ENCODE measurements at regions not wholly inside any gene's neighbourhood (a gene's known extent, or its start where the extent isn't known, plus 50 kb on each side); places are given as distances from the start of the nearest gene placed in this dataset.

DNA sequence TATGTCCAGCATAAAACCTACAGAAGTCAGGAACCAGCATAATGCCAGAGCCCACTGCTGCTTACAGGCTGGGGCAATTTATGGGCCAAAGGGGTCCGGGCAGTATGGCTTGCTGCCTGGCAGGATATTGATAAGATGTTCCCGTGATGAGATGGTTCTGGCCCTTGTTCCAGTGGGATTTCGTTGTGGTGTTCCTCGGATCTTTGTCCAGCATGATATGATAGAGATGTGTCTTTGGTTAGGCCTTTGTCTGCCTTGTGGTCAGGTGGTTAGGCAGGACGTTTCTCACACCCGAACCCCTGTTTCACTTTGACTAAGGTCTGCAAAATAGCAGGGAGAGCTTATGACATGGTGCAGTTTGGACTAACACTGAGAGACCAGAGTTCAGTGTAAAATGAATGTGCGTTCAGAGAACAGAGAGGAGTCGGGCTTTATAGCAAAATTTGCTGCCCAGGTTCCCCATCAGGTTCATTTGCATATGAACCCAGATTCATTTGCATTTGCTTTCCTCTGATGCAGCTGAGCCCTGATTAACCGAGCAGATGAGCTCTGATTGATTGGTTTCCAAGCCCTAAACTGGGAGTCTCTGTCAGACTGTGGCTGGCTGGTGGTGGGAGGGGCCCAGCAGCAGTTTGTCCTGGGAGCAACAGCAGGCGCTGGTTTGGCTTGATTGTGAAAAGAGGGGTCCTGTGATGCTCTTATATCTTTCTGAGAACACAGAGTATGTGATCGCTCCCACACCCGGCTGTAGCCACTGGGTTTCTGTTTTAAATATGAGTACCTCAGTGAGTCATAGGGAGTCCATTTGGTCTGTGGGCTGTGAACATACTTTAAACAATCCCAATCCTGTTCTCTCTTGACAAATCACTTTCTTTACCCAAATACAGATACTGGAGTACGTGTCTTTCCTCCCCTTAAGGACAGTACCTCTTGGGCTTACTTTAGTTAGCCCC is 156.3 kb upstream of the PZP start (continued):
- TF ChIP-seq, protein P1, sequence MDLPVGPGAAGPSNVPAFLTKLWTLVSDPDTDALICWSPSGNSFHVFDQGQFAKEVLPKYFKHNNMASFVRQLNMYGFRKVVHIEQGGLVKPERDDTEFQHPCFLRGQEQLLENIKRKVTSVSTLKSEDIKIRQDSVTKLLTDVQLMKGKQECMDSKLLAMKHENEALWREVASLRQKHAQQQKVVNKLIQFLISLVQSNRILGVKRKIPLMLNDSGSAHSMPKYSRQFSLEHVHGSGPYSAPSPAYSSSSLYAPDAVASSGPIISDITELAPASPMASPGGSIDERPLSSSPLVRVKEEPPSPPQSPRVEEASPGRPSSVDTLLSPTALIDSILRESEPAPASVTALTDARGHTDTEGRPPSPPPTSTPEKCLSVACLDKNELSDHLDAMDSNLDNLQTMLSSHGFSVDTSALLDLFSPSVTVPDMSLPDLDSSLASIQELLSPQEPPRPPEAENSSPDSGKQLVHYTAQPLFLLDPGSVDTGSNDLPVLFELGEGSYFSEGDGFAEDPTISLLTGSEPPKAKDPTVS (IDR thresholded peaks at IDR 0.05; ENCODE audit: low read depth, low read length), result no peak
- TF ChIP-seq, protein P2, sequence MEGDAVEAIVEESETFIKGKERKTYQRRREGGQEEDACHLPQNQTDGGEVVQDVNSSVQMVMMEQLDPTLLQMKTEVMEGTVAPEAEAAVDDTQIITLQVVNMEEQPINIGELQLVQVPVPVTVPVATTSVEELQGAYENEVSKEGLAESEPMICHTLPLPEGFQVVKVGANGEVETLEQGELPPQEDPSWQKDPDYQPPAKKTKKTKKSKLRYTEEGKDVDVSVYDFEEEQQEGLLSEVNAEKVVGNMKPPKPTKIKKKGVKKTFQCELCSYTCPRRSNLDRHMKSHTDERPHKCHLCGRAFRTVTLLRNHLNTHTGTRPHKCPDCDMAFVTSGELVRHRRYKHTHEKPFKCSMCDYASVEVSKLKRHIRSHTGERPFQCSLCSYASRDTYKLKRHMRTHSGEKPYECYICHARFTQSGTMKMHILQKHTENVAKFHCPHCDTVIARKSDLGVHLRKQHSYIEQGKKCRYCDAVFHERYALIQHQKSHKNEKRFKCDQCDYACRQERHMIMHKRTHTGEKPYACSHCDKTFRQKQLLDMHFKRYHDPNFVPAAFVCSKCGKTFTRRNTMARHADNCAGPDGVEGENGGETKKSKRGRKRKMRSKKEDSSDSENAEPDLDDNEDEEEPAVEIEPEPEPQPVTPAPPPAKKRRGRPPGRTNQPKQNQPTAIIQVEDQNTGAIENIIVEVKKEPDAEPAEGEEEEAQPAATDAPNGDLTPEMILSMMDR (IDR thresholded peaks at IDR 0.05 in 2 of 3, conservative IDR thresholded peaks at IDR 0.05 in 1 of 3; ENCODE audit: control insufficient read depth in 2 of 3, extremely low read depth in 1 of 3, insufficient read depth in 1 of 3, low read depth in 3 of 3, low read length in 3 of 3), result no peak
- TF ChIP-seq HDAC2 (IDR thresholded peaks at IDR 0.05) (no peak), WRNIP1 (IDR thresholded peaks at IDR 0.05; ENCODE audit: borderline replicate concordance, low read depth, low read length) (no peak), JUND (IDR thresholded peaks at IDR 0.05; ENCODE audit: low read depth, low read length) (peak; percentile 94), HCFC1 (IDR thresholded peaks at IDR 0.05; ENCODE audit: low read length) (no peak; the same call in 1 of the 2 replicates), TARDBP (IDR thresholded peaks at IDR 0.05; ENCODE audit: borderline replicate concordance) (0 out of 2 replicates have a peak, but pooled peaks have one; percentile 66), YY1 (IDR thresholded peaks at IDR 0.05; ENCODE audit: low read depth, low read length) (peak; percentile 39; the same call in 1 of the 2 replicates)
